GM21360 (cell line): ENCODE measurements at regions not wholly inside any gene's neighbourhood (a gene's known extent, or its start where the extent isn't known, plus 50 kb on each side); places are given as distances from the start of the nearest gene placed in this dataset.
A peak's percentile ranks its signal among the peaks of the same experiment; 100 is the strongest.
"Not testable (repeated sequence)": the region's sequence is repeated elsewhere in the genome, so short reads cannot be mapped to it uniquely, and the experiment has no call there.

Source experiments
- ATAC-seq: cut with Tn5 transposase; IDR thresholded peaks from one replicate; pipeline ENCODE4 v1.9.1; 2021; ENCODE audit warnings: mild to moderate bottlenecking, moderate library complexity; ENCODE audit not compliant: unreplicated experiment

DNA sequence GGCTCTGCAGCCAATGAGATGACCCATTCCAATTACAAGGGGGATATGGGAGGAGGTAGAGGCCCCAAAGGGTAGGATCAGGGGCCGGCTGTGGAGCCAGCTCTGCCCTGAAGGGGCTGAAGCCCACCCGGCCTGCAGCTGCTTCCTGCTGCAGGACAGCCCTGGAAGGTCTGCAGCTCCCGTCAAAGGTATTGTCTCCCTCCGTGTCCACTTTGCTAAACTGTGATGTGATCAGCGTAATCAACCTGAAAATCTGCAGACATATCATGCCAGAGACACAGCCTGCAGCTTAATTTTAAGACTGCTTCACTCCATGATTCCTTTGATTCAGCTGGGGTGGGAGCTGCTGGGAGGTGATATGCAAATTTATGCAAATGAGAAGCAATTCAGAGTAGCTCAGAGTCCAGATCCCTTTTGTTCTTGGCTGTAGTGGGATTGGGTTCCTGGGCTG, 90.7 kb downstream of the GADD45G start:
- ATAC-seq = no peak

DNA sequence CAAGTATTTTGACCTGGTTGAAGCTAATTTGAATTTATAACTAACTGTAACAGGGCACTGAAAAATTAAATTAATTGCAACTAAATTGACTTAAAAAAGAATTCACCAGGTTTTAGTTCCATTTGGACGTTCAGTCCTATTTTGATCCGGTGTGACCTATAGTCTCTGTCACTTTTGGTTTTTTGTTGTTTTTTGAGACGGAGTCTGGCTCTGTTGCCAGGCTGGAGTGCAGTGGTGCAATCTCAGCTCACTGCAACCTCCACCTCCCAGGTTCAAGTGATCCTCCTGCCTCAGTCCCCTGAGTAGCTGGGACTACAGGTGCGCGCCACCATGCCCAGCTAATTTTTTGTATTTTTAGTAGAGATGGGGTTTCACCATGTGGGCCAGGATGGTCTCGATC, 91.2 kb downstream of the GADD45G start:
- ATAC-seq = not testable (repeated sequence)

DNA sequence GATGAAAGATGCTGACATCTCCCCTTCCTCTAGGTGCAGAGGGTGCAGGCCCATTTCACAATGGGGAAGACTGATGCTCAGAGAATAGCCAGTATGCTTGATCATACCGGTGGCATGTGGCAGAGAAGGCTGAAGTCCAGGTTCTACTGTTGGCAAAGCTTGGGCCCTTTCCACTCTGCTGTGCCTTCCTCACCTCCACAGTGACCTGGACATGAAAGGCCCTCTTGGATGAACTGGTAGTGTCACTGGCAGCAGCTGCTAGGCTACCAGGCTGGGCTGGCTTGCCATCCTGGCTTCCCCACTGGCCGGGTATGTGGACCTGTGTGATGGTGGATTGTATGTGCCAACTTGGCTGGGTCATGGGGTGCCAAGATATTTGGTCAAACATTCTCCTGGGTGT, 92.0 kb downstream of the GADD45G start:
- ATAC-seq = no peak

- no peak for ATAC-seq
Measured at GRCh38 chr9:89697553-89697952, 92.7 kb downstream of the GADD45G start.

DNA sequence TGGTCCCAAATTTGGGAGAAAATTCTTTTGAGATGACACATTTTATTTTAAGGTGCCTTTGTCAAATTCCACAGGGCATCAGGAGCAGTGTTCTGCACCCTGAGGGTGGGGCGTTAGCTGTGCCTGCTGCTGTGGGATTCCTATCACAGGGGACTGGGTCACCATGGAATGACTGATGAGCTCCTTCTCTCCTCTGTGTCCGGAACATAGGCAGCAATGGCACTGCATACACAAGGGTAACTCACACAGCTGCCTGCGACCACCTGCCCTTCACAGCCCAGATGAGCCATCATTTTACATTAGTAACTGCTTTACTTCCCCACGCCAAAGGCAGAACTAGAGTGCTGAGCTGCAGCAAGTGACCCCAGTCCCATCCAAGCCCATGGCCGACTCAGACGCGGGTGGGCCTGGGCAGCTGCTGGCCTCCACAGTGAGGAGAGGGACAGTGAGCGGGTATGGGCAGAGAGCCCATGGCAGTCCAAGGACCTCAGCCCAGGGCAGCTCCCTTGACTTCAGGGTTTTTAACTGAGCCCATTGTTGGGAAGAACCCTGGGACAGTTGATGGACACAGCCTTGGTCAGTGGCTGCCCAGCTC, 93.7 kb downstream of the GADD45G start:
- no peak for ATAC-seq

DNA sequence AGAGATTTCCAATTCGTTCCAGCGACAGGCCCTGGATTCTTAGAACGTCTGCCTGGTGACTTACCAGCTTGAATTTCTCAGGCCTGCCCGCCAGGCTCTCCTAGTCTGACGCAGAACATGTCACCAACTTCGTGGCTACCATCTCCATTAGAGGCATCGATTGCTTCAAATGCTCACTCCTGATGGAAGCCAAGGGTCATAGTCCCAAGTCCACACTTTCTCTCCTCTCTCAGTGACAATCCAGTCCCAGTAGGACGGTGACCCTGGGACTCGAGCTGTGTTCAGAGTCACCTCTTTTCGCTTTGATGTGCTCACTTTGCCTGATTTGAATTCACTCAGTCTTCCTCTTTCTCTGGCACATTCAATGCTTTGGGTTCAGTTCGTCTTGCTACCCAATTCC, 94.8 kb downstream of the GADD45G start:
- ATAC-seq = no peak

- peak; percentile 58 for ATAC-seq
Measured at GRCh38 chr9:89701221-89701798, 96.5 kb downstream of the GADD45G start.

- no peak for ATAC-seq
Measured at GRCh38 chr9:89702401-89702800, 97.6 kb downstream of the GADD45G start.

GRCh38 chr9:89705651-89706050, 100.8 kb downstream of the GADD45G start:
- ATAC-seq = no peak

DNA sequence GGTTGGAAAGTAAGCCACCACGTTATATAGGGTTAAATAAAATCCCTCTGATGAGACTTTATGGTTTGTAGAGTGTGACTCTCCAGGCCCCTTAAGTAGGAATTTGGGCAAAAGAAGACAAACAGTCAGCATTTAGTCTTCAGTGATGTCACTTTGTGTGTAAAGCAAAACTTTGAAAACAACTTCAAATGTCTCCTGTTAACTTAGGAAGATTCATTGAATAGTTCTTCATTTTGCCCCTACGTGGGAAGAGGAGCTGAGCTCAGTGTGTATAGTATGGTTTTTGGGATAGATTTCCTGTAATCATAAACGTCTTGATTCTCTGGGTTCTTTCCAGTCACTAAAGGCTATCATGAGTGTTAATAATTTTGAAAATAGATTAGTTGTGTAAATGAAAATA, 101.3 kb downstream of the GADD45G start:
- no peak for ATAC-seq

DNA sequence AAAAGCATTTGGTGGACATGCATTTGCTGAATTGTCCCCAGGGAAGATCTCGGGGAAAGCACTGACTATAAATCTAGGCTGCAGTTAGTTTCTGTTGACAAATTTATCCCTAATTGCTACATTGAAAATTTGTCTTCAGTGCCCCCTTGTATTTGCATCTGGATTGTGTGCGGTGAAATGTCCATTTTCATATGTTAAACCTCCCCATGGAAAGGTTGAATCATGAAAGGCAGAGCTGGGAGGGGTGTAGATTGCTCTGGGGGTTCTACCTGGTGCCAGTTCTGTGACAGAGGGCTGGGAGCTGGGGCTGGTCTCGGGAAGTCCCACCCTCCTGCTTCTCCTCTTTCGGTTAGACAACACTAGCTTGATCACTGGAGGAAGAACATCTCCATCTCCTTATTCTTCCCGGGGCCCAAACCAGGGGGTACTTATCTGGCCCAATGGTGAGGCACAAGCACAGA, 101.9 kb downstream of the GADD45G start:
- no peak for ATAC-seq

DNA sequence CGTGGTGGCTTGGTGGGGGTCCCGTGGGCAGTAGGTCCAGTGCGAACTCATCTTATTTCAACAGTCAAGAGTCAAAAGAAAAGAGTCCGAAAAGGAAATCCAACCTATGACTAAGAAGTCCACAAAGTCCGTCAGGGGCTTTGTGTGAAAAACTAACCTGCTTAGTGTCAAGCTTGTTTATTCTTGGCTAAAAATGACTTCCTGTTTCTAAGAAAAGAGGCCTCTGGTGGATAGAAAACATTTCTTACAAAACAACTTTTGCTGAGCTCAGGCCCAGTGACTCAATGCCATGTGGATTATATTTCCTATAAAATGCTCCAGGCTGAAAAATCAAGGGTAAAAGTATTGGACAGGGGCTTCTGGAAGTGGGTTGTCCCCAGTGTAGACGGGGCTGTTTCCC, 105.9 kb downstream of the GADD45G start:
- ATAC-seq = no peak

DNA sequence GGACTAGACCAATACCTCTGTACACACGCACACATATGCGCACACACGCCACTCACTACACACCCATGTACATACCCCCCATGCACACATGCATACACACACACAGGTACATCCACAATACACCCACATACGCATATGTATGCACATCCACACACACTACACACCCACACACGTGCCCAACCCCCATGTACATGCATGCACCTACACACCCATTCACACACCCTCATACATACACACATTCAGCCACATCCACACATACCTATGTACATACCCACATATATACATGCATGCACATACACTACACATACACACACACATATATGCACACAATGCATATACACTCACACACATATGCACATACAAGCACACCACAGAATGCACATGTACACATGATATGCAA, 107.1 kb downstream of the GADD45G start:
- ATAC-seq = no peak

DNA sequence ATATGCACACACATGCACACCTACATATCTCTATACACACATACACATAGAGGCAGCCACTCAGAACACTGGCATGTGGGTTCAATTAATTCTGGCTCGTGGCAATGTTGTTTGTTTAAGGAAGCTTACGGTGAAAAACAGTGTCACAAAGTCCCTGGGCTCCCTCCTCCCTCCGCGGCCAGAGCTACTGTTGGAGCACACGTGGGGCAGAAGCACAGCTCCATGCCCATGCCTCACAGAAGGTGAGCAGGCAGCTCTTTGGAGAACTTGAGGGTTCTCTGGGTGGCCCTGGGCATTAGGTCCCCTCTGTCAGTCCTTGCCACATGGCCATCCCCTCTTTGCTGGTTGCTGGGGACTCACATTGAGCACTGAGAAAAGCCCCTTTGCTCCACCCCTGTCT, 107.5 kb downstream of the GADD45G start:
- no peak for ATAC-seq

GRCh38 chr9:89714321-89714720, 109.5 kb downstream of the GADD45G start:
- ATAC-seq = no peak

DNA sequence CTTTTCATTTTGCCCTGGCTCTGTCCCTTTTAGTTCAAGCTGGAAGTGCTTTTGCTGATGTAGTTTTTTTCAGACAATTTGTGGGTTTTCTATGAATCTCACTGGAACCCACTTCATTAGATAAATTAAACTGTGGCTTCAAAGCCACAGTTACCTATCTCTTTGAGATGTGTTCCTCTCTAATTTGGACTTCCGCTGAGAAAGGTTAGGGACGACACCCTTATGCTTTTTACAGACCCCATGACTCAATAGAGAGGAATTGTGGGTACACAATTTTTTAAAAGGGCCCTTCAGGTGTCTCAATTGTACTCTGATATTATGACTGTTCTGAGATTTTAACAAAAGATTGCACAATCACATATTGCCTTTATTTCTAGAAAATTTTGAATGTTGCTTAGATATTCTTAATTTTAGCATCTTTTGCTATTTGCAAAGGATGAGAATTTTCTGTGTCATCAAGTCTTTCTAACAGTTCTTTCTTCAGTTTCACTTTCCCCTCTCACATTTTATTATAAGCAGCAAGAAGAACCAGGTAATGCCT, 110.6 kb downstream of the GADD45G start:
- ATAC-seq = no peak

GRCh38 chr9:89715881-89716280, 111.1 kb downstream of the GADD45G start:
- no peak for ATAC-seq

DNA sequence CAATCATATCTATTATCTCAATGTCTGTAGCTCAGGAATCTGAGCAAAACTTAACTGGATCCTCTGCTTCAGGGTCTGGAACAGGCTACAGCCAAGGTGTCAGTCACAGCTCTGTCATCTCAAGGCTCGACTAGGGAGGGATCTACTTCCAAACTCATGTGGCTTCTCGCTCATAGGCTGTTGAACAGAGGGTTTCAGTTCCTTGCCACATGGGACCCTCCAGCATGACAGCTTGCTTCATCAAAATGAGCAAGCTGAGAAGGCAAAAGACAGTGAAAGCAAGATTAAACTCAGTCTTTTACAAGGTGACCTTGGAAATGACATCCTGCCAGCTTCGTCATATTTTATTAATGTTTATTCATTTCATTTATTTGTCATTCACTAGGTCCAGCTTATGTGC, 111.7 kb downstream of the GADD45G start:
- ATAC-seq = no peak

- ATAC-seq = no peak
Measured at GRCh38 chr9:89718176-89718575, 113.4 kb downstream of the GADD45G start.

GRCh38 chr9:89718651-89719050, 113.8 kb downstream of the GADD45G start:
- ATAC-seq = no peak

DNA sequence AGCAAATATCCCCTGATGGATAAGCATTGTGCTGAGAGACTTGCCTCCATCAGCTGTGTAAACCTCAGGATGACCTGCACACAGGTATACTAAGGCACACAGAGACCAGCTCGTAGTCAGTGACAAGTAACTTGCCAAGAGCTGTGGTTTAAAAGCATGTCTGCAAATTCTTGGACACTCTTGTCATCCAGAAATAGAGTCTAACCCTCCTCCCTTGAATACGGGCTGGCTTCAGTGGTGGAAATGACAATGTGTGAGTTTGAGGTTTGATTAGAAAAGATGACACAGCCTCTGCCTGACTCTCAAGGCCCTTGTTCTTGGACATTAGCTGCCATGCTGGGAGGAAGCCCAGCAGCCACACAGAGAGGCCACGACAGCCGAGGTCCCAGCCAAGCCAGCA, 114.4 kb downstream of the GADD45G start:
- ATAC-seq = no peak

DNA sequence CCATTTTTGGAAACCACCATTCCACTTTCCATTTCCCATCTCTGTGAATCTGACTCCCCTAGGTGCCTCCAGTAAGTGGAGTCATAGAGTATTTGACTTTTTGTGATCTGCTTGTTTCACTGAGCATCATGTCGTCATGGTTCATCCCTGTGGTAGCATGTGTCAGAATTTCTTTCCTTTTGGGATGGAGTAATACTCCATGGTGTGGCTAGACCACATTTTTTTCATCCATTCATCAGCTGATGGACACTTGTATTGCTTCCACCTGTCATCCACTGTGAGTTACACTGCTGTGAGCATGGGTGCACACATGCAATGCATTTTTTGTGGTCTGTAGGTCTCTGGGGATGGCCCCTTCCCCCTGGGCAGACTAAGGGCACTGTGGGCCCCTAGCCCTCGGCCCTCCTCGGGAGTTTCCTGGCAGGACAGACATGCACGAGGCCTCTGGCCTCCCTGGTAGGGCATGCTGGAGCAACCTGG, 115.9 kb downstream of the GADD45G start:
- no peak for ATAC-seq
